K562 (cell line): ENCODE measurements at regions not wholly inside any gene's neighbourhood (a gene's known extent, or its start where the extent isn't known, plus 50 kb on each side); places are given as distances from the start of the nearest gene placed in this dataset.

ENCODE experiments used
- ATAC-seq: fragments of 200-7000 bp; cut with Tn5 transposase; 3 replicates; pipeline ENCODE4 v1.9.1; 2020; ENCODE audit warnings: moderate library complexity
- BruUV-seq: library from RNA; stranded (reverse); fragments of 400-500 nt; replicated peaks from 2 replicates; lab custom pipeline; 2021; lab: Mats Ljungman, UMichigan
- CTCF ChIA-PET: fragments of 300-600 bp; formaldehyde crosslinking; extraction: SDS; loops from one replicate; lab custom pipeline; 2021; ENCODE audit warnings: low intra/inter-chr PET ratio; lab: Yijun Ruan, JAX
- POLR2A ChIA-PET: fragments of 300-600, 350-650 bp; sonication (Branson Sonifier 250); formaldehyde crosslinking; extraction: SDS; loops from one replicate; lab custom pipeline; 2021; ENCODE audit warnings: antibody characterized with exemption, inconsistent platforms; lab: Yijun Ruan, JAX
- DNase-seq, 4 experiments: peaks; one replicate each; pipeline versions ENCODE4 v3.0.0 to v3.0.0-alpha.2; 2011 to 2018; ENCODE audit warnings: low spot score in 3 of 4, mixed read lengths in 3 of 4; ENCODE audit errors: extremely low read depth in 1 of 4
- FAIRE-seq: peaks from 2 replicates; lab custom pipeline; 2011; peaks lifted over from hg19 to GRCh38; lab: Jason Lieb, UNC
- H2AFZ ChIP-seq: 2 replicates; pipeline ENCODE4 v1.6.0; 2011; ENCODE audit warnings: low read depth, low read length, control low read depth, inconsistent platforms
- H3K27ac ChIP-seq: fragments of 200-600 bp; 3 replicates; pipeline ENCODE4 v1.8.0; 2011; ENCODE audit warnings: low read depth, mild to moderate bottlenecking, control low read depth, inconsistent platforms, low read length, moderate library complexity, mixed read lengths; ENCODE audit errors: extremely low read depth
- H3K27me3 ChIP-seq, 2 experiments: fragments of 300-600 bp in 1 of 2; 2 replicates in 1 of 2; 3 replicates in 1 of 2; pipeline versions ENCODE4 v1.6.0 to v1.8.0; 2011; ENCODE audit warnings: inconsistent platforms in 2 of 2, low read length in 2 of 2, mild to moderate bottlenecking in 1 of 2, mixed read lengths in 1 of 2, moderate library complexity in 1 of 2; ENCODE audit not compliant: control insufficient read depth in 2 of 2, insufficient read depth in 2 of 2
- H3K36me3 ChIP-seq: fragments of 300-600 bp; 3 replicates; pipeline ENCODE4 v1.8.0; 2011; ENCODE audit warnings: mild to moderate bottlenecking, low read length, inconsistent platforms; ENCODE audit not compliant: control insufficient read depth, insufficient read depth
- H3K4me1 ChIP-seq, 2 experiments: fragments of 200-600 bp in 1 of 2; replicated peaks in 1 of 2; 2 replicates in 1 of 2; 3 replicates in 1 of 2; pipeline versions ENCODE4 v1.5.1 to v1.8.0; 2011; ENCODE audit warnings: inconsistent platforms in 2 of 2, low read length in 2 of 2, mild to moderate bottlenecking in 1 of 2, mixed read lengths in 1 of 2, moderate library complexity in 1 of 2; ENCODE audit not compliant: control insufficient read depth in 2 of 2, insufficient read depth in 2 of 2
- H3K4me2 ChIP-seq: 2 replicates; pipeline ENCODE4 v1.6.1; 2011; ENCODE audit warnings: low read length, control low read depth, inconsistent platforms, mixed read lengths; ENCODE audit not compliant: insufficient read depth
- H3K4me3 ChIP-seq: fragments of 200-600 bp; sonication (generic), shearing (Covaris generic); 2 replicates; pipeline ENCODE4 v1.5.1; 2016; ENCODE audit warnings: control low read depth, inconsistent platforms
- H3K79me2 ChIP-seq: fragments of 200-600 bp; 3 replicates; pipeline ENCODE4 v1.8.0; 2011; ENCODE audit warnings: low read length, inconsistent platforms; ENCODE audit not compliant: control insufficient read depth, insufficient read depth
- H3K9ac ChIP-seq, 2 experiments: 2 replicates each; pipeline versions ENCODE4 v1.6.0 to v1.6.1; 2011; ENCODE audit warnings: low read depth in 2 of 2, low read length in 2 of 2, control low read depth in 1 of 2, inconsistent platforms in 1 of 2, mild to moderate bottlenecking in 1 of 2, mixed read lengths in 1 of 2; ENCODE audit not compliant: insufficient read depth in 1 of 2
- H3K9me1 ChIP-seq: one replicate; pipeline ENCODE4 v1.6.0; 2011; ENCODE audit warnings: inconsistent platforms, mild to moderate bottlenecking, low read length, moderate library complexity; ENCODE audit not compliant: control insufficient read depth, insufficient read depth
- H3K9me3 ChIP-seq: replicated peaks from 2 replicates; pipeline ENCODE4 v1.5.1; 2011; ENCODE audit warnings: low read depth, low read length, inconsistent platforms; ENCODE audit not compliant: control insufficient read depth, insufficient read depth
- H4K20me1 ChIP-seq: replicated peaks from 2 replicates; pipeline ENCODE4 v1.6.1; 2011; ENCODE audit warnings: low read length, inconsistent platforms, mixed read lengths; ENCODE audit not compliant: control insufficient read depth, insufficient read depth
- HEY1 ChIP-seq: fragments of 250-450 bp; sonication (Bioruptor Pico); IDR thresholded peaks from 2 replicates; pipeline ENCODE4 v1.5.0; 2020; ENCODE audit warnings: mild to moderate bottlenecking, moderate library complexity, borderline replicate concordance
- MEIS2 ChIP-seq: fragments of 450-650 bp; IDR thresholded peaks from 2 replicates; pipeline ENCODE4 v1.6.1; 2014; ENCODE audit warnings: mild to moderate bottlenecking; ENCODE audit not compliant: partially characterized antibody
- MTF1 ChIP-seq: fragments of 250-450 bp; sonication (Bioruptor Pico); IDR thresholded peaks from 2 replicates; pipeline ENCODE4 v1.9.0; 2021; ENCODE audit warnings: moderate library complexity, mild to moderate bottlenecking, inconsistent platforms, borderline replicate concordance
- MYC ChIP-seq, 2 experiments: fragments of 250-450 bp in 1 of 2; sonication (Bioruptor Pico) in 1 of 2; IDR thresholded peaks; 2 replicates each; pipeline versions ENCODE4 v1.5.1 to v1.6.1; 2012 to 2021; ENCODE audit warnings: low read depth in 2 of 2, borderline replicate concordance in 1 of 2, improper control_type of control experiment in 1 of 2, low read length in 1 of 2, mild to moderate bottlenecking in 1 of 2, moderate library complexity in 1 of 2
- NCOA6 ChIP-seq: fragments of 450-650 bp; IDR thresholded peaks from 2 replicates; pipeline ENCODE4 v1.6.1; 2017; ENCODE audit warnings: mild to moderate bottlenecking
- NR0B1 ChIP-seq: fragments of 450-650 bp; IDR thresholded peaks from one replicate; pipeline ENCODE4 v1.6.1; 2018; ENCODE audit warnings: mild to moderate bottlenecking, moderate library complexity; ENCODE audit not compliant: partially characterized antibody
- NR2C2 ChIP-seq, 2 experiments: fragments of 200-800 bp in 1 of 2; sonication (Bioruptor generic) in 1 of 2; sonication (generic) in 1 of 2; formaldehyde crosslinking in 1 of 2; IDR thresholded peaks; 2 replicates each; pipeline versions ENCODE4 v1.6.1 to v1.8.0; 2016 to 2022; ENCODE audit warnings: mild to moderate bottlenecking in 1 of 2, missing compliant biosample characterization in 1 of 2, missing genetic modification characterization in 1 of 2, missing genetic modification reagents in 1 of 2
- STAT5A ChIP-seq: IDR thresholded peaks from 2 replicates; pipeline ENCODE4 v1.6.1; 2012; ENCODE audit warnings: low read length, inconsistent platforms, borderline replicate concordance
- TAL1 ChIP-seq: fragments of 450-650 bp; IDR thresholded peaks from 2 replicates; pipeline ENCODE4 v1.6.1; 2016; ENCODE audit warnings: mild to moderate bottlenecking
- ZBTB12 ChIP-seq: fragments of 250-450 bp; sonication (Bioruptor Pico); IDR thresholded peaks from 2 replicates; pipeline ENCODE4 v1.4.0; 2020
- ZNF23 ChIP-seq: fragments of 250-450 bp; sonication (Bioruptor Pico); IDR thresholded peaks from 2 replicates; pipeline ENCODE4 v1.4.0; 2020; ENCODE audit warnings: mild to moderate bottlenecking
- ZNF263 ChIP-seq: sonication (generic); formaldehyde crosslinking; IDR thresholded peaks from 2 replicates; pipeline ENCODE4 v1.8.0; 2022; ENCODE audit warnings: mild to moderate bottlenecking, missing genetic modification reagents, borderline replicate concordance
- WGBS: fragments of 100-300 bp; shearing (Covaris generic); methylation state at CpG from one replicate; pipeline ENCODE4 v1.1.6; 2016; ENCODE audit warnings: low coverage, mixed read lengths; ENCODE audit not compliant: insufficient coverage; ENCODE audit errors: missing lambda C conversion rate; 5-methylcytosine and 5-hydroxymethylcytosine counted together
- in situ Hi-C: fragments of 300-500 bp; cut with MboI; formaldehyde crosslinking; loops from 4 replicates; pipeline ENCODE4 v1.15.0; 2018; ENCODE audit warnings: inconsistent platforms, mixed read lengths
- intact Hi-C: fragments of 100-400 bp; cut with micrococcal nuclease; formaldehyde crosslinking; loops from 2 replicates; pipeline ENCODE4 v1.14.2; 2022

- TF ChIP-seq MYC (IDR thresholded peaks at IDR 0.05; ENCODE audit: low read depth, low read length) (no peak), MYC (CRISPR knock-in tag; IDR thresholded peaks at IDR 0.05; ENCODE audit: borderline replicate concordance, low read depth) (no peak), ZNF23 (no peak), HEY1 (no peak), ZNF263 (no peak), MTF1 (CRISPR knock-in tag) (no peak)
Observed at GRCh38 chr7:32227746-32228145, 157.5 kb upstream of the PDE1C start (continued).

DNA sequence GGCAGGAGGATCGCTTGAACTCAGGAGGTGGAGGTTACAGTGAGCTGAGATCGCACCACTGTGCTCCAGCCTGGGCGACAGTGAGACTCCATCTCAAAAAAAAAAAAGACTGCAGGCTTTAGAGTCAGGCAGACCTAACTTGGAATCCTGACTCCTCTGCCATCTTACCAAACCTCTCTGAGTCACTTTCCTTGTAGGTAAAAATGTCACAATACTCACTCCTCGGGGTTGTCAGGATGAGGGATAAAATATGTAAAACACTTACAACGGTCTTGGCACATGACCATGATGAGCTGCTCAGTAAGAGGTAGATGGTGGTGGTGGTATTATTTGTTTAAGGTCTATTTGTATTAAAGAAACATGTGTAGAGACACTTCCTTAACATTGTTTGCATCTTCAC lies 154.1 kb upstream of the PDE1C start:
- intact Hi-C loops (no loop called here), in situ Hi-C loops (no loop called here)
- 3% methylated on average over 4 of the region's 5 CpGs for WGBS
- CTCF ChIA-PET = no interaction called here
- no peak for ATAC-seq
- Histone ChIP-seq H3K36me3 (no peaks in the 10 kb centered on the region), H3K9me1 (no peaks in the 10 kb centered on the region), H4K20me1 (no peaks in the 10 kb centered on the region; the same call in 1 of the 2 replicates), H3K9me3 (no peaks in the 10 kb centered on the region), H3K27me3 (peaks cover 2 to 5% of the 10 kb centered on the region in 2 experiments; a peak in 2 of 5 replicates), H3K4me1 (no peaks in the 10 kb centered on the region), H3K79me2 (no peaks in the 10 kb centered on the region), H3K4me3 (no peak overlapping the region), H3K4me2 (no peak overlapping the region), H3K9ac (no peak overlapping the region), H3K27ac (no peak overlapping the region), H2AFZ (no peak overlapping the region)
- BruUV-seq = no TSS peak
- DNase-seq = no peak
- no peak for FAIRE-seq
- TF ChIP-seq MEIS2 = no peak
- no peak for TF ChIP-seq NR2C2 (CRISPR knock-in tag; IDR thresholded peaks at IDR 0.05)
- no peak for TF ChIP-seq NR2C2 (tag; IDR thresholded peaks at IDR 0.05)
- no peak for TF ChIP-seq STAT5A
- TF ChIP-seq NCOA6 = no peak
- TF ChIP-seq NR0B1 = no peak
- no peak for TF ChIP-seq ZBTB12 (CRISPR knock-in tag)
- TF ChIP-seq TAL1 = no peak
- POLR2A ChIA-PET = no interaction called here
